ENCODE measurements at regions not wholly inside any gene's neighbourhood (a gene's known extent, or its start where the extent isn't known, plus 50 kb on each side); places are given as distances from the start of the nearest gene placed in this dataset.

GRCh38 chr6:139533171-139533570, 158.7 kb upstream of the CITED2 start:
- in situ Hi-C loops (cut with HindIII; ENCODE audit: low sequenced_read_pairs) = no loop called here

- in situ Hi-C loops (cut with HindIII; ENCODE audit: low sequenced_read_pairs) = no loop called here
These were observed 157.0 kb upstream of the CITED2 start for GRCh38 chr6:139531148-139532115.

- in situ Hi-C loops (cut with HindIII; ENCODE audit: low sequenced_read_pairs) = no loop called here
These were observed 156.1 kb upstream of the CITED2 start for GRCh38 chr6:139530561-139530960.

- in situ Hi-C loops (cut with HindIII; ENCODE audit: low sequenced_read_pairs) = no loop called here
These were observed 155.0 kb upstream of the CITED2 start for GRCh38 chr6:139529420-139529819.

GRCh38 chr6:139528471-139528870, 154.0 kb upstream of the CITED2 start:
- in situ Hi-C loops (cut with HindIII; ENCODE audit: low sequenced_read_pairs) = no loop called here

GRCh38 chr6:139525415-139525814, 151.0 kb upstream of the CITED2 start:
- in situ Hi-C loops (cut with HindIII; ENCODE audit: low sequenced_read_pairs) = no loop called here

GRCh38 chr6:139523986-139524385, 149.5 kb upstream of the CITED2 start:
- in situ Hi-C loops (cut with HindIII; ENCODE audit: low sequenced_read_pairs) = no loop called here

GRCh38 chr6:139522511-139523220, 148.2 kb upstream of the CITED2 start:
- in situ Hi-C loops (cut with HindIII; ENCODE audit: low sequenced_read_pairs) = no loop called here

- in situ Hi-C loops (cut with HindIII; ENCODE audit: low sequenced_read_pairs) = no loop called here
These were observed 146.9 kb upstream of the CITED2 start for GRCh38 chr6:139521338-139521737.

- in situ Hi-C loops (cut with HindIII; ENCODE audit: low sequenced_read_pairs) = no loop called here
These were observed 145.9 kb upstream of the CITED2 start for GRCh38 chr6:139520321-139520768.

- in situ Hi-C loops (cut with HindIII; ENCODE audit: low sequenced_read_pairs) = loop anchor here (5.0 kb wide), 2 partner anchors 38 to 92 kb away; no protein-coding TSS in a partner anchor
These were observed 145.2 kb upstream of the CITED2 start for GRCh38 chr6:139519571-139520031.

GRCh38 chr6:139519097-139519496, 144.6 kb upstream of the CITED2 start:
- in situ Hi-C loops (cut with HindIII; ENCODE audit: low sequenced_read_pairs) = loop anchor here (5.0 kb wide), 2 partner anchors 38 to 92 kb away; no protein-coding TSS in a partner anchor

- in situ Hi-C loops (cut with HindIII; ENCODE audit: low sequenced_read_pairs) = loop anchor here (5.0 kb wide), 2 partner anchors 39 to 91 kb away; no protein-coding TSS in a partner anchor
These were observed 144.2 kb upstream of the CITED2 start for GRCh38 chr6:139518556-139519091.

- in situ Hi-C loops (cut with HindIII; ENCODE audit: low sequenced_read_pairs) = loop anchor here (5.0 kb wide), 2 partner anchors 39 to 91 kb away; no protein-coding TSS in a partner anchor
These were observed 143.6 kb upstream of the CITED2 start for GRCh38 chr6:139517998-139518555.

- in situ Hi-C loops (cut with HindIII; ENCODE audit: low sequenced_read_pairs) = loop anchor here (5.0 kb wide), 2 partner anchors 42 to 88 kb away; no protein-coding TSS in a partner anchor
These were observed 141.1 kb upstream of the CITED2 start for GRCh38 chr6:139515511-139515910.

GRCh38 chr6:139514819-139515218, 140.4 kb upstream of the CITED2 start:
- in situ Hi-C loops (cut with HindIII; ENCODE audit: low sequenced_read_pairs) = loop anchor here (5.0 kb wide), 2 partner anchors 42 to 88 kb away; no protein-coding TSS in a partner anchor

GRCh38 chr6:139510040-139510790, 135.8 kb upstream of the CITED2 start:
- in situ Hi-C loops (cut with HindIII; ENCODE audit: low sequenced_read_pairs) = no loop called here

GRCh38 chr6:139509167-139509566, 134.7 kb upstream of the CITED2 start:
- in situ Hi-C loops (cut with HindIII; ENCODE audit: low sequenced_read_pairs) = no loop called here

- in situ Hi-C loops (cut with HindIII; ENCODE audit: low sequenced_read_pairs) = no loop called here
These were observed 134.1 kb upstream of the CITED2 start for GRCh38 chr6:139508576-139508975.

GRCh38 chr6:139508023-139508422, 133.6 kb upstream of the CITED2 start:
- in situ Hi-C loops (cut with HindIII; ENCODE audit: low sequenced_read_pairs) = no loop called here
